ENCODE measurements at regions not wholly inside any gene's neighbourhood (a gene's known extent, or its start where the extent isn't known, plus 50 kb on each side); places are given as distances from the start of the nearest gene placed in this dataset.
"Not testable (repeated sequence)": the region's sequence is repeated elsewhere in the genome, so short reads cannot be mapped to it uniquely, and the experiment has no call there.

GRCh38 chr3:146700025-146700424 is 94.9 kb upstream of the PLSCR5 start:
- TF ChIP-seq CTCF (IDR thresholded peaks at IDR 0.05; ENCODE audit: low read depth, low read length); POLR2A (IDR thresholded peaks at IDR 0.05; ENCODE audit: extremely low read depth, insufficient read length); MYC (IDR thresholded peaks at IDR 0.05; ENCODE audit: low read depth, low read length): not testable (repeated sequence)
